ENCODE measurements at regions not wholly inside any gene's neighbourhood (a gene's known extent, or its start where the extent isn't known, plus 50 kb on each side); places are given as distances from the start of the nearest gene placed in this dataset.

DNA sequence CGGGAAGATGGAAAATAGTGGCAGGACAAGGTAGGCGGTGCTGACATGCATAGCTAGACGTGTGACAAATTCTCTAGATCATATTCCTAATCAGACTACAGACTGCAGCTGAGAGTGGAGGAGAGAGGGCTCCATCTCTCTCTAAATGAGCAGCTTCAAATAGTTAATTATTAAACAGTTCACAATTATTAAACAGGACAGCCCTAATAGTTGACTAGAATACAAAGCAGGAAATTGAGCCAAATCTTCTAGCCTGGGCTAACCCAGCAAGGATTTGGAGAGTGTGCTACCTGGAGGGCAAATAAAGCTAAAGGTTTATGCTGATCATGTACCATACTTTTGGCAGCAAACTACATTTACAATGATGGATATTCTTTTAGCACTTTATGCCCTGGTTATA, 54.4 kb upstream of the CWC22 start:
- TF ChIP-seq, protein P1, sequence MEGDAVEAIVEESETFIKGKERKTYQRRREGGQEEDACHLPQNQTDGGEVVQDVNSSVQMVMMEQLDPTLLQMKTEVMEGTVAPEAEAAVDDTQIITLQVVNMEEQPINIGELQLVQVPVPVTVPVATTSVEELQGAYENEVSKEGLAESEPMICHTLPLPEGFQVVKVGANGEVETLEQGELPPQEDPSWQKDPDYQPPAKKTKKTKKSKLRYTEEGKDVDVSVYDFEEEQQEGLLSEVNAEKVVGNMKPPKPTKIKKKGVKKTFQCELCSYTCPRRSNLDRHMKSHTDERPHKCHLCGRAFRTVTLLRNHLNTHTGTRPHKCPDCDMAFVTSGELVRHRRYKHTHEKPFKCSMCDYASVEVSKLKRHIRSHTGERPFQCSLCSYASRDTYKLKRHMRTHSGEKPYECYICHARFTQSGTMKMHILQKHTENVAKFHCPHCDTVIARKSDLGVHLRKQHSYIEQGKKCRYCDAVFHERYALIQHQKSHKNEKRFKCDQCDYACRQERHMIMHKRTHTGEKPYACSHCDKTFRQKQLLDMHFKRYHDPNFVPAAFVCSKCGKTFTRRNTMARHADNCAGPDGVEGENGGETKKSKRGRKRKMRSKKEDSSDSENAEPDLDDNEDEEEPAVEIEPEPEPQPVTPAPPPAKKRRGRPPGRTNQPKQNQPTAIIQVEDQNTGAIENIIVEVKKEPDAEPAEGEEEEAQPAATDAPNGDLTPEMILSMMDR (IDR thresholded peaks at IDR 0.05): no peak
- no peak for TF ChIP-seq POLR2A (IDR thresholded peaks at IDR 0.05)
